A673 (cell line): ENCODE measurements at regions not wholly inside any gene's neighbourhood (a gene's known extent, or its start where the extent isn't known, plus 50 kb on each side); places are given as distances from the start of the nearest gene placed in this dataset.
"Not testable (repeated sequence)": the region's sequence is repeated elsewhere in the genome, so short reads cannot be mapped to it uniquely, and the experiment has no call there.

Experiments used
- BruUV-seq: library from RNA; stranded (reverse); fragments of 400-500 nt; replicated peaks from 2 replicates; lab custom pipeline; 2021; lab: Mats Ljungman, UMichigan
- CTCF ChIA-PET: fragments of 300-600 bp; sonication (Branson Sonifier 250); formaldehyde crosslinking; loops from one replicate; lab custom pipeline; 2022; ENCODE audit warnings: antibody characterized with exemption; lab: Charles Lee
- POLR2A ChIA-PET: fragments of 300-600 bp; sonication (Branson Sonifier 250); formaldehyde crosslinking; loops from one replicate; lab custom pipeline; 2022; ENCODE audit warnings: antibody characterized with exemption; ENCODE audit not compliant: low non-redundant PET; lab: Charles Lee
- DNase-seq: peaks from one replicate; pipeline ENCODE4 v3.0.0-alpha.2; 2015; ENCODE audit warnings: low spot score
- H3K27ac ChIP-seq: fragments of 200-600 bp; sonication (generic); 2 replicates; pipeline ENCODE4 v1.5.1; 2016; ENCODE audit warnings: mixed run types, low read depth, mild to moderate bottlenecking, mixed read lengths, antibody characterized with exemption, low read length; ENCODE audit not compliant: poor library complexity, severe bottlenecking
- H3K27me3 ChIP-seq: fragments of 200-600 bp; sonication (generic); replicated peaks from 2 replicates; pipeline ENCODE4 v1.6.1; 2017; ENCODE audit warnings: mixed run types, low read depth, mild to moderate bottlenecking, mixed read lengths, antibody characterized with exemption, low read length; ENCODE audit not compliant: insufficient read depth, poor library complexity
- H3K36me3 ChIP-seq: fragments of 200-600 bp; sonication (generic); 2 replicates; pipeline ENCODE4 v1.6.1; 2016; ENCODE audit warnings: mixed run types, mild to moderate bottlenecking, mixed read lengths, antibody characterized with exemption, low read length; ENCODE audit not compliant: insufficient read depth, poor library complexity, severe bottlenecking
- H3K4me1 ChIP-seq: fragments of 200-600 bp; sonication (generic); 2 replicates; pipeline ENCODE4 v1.6.1; 2017; ENCODE audit warnings: mixed run types, mild to moderate bottlenecking, mixed read lengths, antibody characterized with exemption, low read length; ENCODE audit not compliant: insufficient read depth, poor library complexity, severe bottlenecking
- H3K4me3 ChIP-seq: fragments of 200-600 bp; sonication (generic); 2 replicates; pipeline ENCODE4 v1.5.1; 2016; ENCODE audit warnings: low read depth, mixed run types, mild to moderate bottlenecking, mixed read lengths, low read length; ENCODE audit not compliant: poor library complexity, severe bottlenecking
- H3K9me3 ChIP-seq: fragments of 200-600 bp; sonication (generic); 2 replicates; pipeline ENCODE4 v1.6.1; 2016; ENCODE audit warnings: mixed run types, low read depth, mild to moderate bottlenecking, mixed read lengths, antibody characterized with exemption, low read length; ENCODE audit not compliant: poor library complexity, severe bottlenecking
- EZH2 ChIP-seq: fragments of 200-600 bp; sonication (generic); IDR thresholded peaks from 2 replicates; pipeline ENCODE4 v1.6.1; 2017; ENCODE audit warnings: borderline replicate concordance, low read depth, mild to moderate bottlenecking, mixed read lengths, antibody characterized with exemption, low read length; ENCODE audit not compliant: poor library complexity, severe bottlenecking
- intact Hi-C: fragments of 100-400 bp; cut with micrococcal nuclease; formaldehyde crosslinking; loops from one replicate; pipeline ENCODE4 v1.10.0; 2022; ENCODE audit not compliant: unreplicated experiment
- TF ChIP-seq, protein P1 (sequence below): fragments of 300-800, 200-600 bp; sonication (generic); conservative IDR thresholded peaks from 2 replicates; pipeline ENCODE4 v1.5.1; 2017; ENCODE audit warnings: low read depth, mild to moderate bottlenecking, antibody characterized with exemption, low read length, moderate library complexity, mixed read lengths

DNA sequence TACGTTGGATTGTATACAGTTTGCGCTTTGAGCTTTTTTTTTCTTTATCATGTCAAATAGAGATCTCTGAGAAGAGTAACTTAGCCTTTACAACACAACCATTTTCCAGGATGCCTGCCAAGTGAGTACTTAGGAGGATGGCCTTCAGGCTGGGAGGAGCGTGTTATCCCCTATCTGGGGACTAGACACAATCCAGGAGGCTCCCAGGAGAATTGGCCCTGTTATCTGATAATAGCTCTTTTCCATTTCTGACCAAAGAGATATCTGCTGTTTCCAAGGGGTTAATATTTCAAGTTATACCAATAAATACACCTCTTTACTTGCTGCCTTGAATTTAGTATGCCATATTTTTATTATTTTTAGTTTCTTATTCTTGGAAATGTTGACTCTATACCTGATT lies 169.5 kb upstream of the SMARCAD1 start:
- Histone ChIP-seq H3K27ac (no peak overlapping the region), H3K9me3 (no peaks in the 10 kb centered on the region), H3K36me3 (no peaks in the 10 kb centered on the region), H3K27me3 (no peaks in the 10 kb centered on the region), H3K4me3 (no peak overlapping the region), H3K4me1 (no peaks in the 10 kb centered on the region)
- TF ChIP-seq, protein P1, sequence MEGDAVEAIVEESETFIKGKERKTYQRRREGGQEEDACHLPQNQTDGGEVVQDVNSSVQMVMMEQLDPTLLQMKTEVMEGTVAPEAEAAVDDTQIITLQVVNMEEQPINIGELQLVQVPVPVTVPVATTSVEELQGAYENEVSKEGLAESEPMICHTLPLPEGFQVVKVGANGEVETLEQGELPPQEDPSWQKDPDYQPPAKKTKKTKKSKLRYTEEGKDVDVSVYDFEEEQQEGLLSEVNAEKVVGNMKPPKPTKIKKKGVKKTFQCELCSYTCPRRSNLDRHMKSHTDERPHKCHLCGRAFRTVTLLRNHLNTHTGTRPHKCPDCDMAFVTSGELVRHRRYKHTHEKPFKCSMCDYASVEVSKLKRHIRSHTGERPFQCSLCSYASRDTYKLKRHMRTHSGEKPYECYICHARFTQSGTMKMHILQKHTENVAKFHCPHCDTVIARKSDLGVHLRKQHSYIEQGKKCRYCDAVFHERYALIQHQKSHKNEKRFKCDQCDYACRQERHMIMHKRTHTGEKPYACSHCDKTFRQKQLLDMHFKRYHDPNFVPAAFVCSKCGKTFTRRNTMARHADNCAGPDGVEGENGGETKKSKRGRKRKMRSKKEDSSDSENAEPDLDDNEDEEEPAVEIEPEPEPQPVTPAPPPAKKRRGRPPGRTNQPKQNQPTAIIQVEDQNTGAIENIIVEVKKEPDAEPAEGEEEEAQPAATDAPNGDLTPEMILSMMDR = no peak
- no peak for TF ChIP-seq EZH2
- peak; percentile 12 for DNase-seq
- ChIA-PET POLR2A (no interaction called here), CTCF (no interaction called here)
- intact Hi-C loops = no loop called here
- BruUV-seq = no TSS peak

DNA sequence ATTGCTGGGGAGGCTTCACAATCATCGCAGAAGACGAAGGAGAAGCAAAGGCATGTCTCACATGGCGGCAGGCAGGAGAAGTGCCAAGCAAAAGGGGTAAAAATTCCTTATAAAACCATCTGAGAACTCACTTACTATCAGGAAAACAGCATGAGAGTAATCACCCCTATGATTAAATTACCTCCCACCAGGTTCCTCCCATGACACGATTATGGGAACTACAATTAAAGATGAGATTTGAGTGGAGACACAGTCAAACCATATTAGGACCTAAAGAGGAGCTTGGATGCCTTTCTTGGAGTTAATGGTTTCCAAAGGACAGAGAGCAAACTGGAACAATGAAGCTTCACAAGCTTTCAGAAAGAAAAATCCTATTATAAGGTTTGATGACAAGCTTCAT lies 168.4 kb upstream of the SMARCAD1 start:
- CTCF ChIA-PET = no interaction called here
- DNase-seq = no peak
- H3K27me3 ChIP-seq = no peaks in the 10 kb centered on the region
- H3K9me3 ChIP-seq = no peaks in the 10 kb centered on the region
- no peaks in the 10 kb centered on the region for H3K4me1 ChIP-seq
- intact Hi-C loops = no loop called here
- POLR2A ChIA-PET = no interaction called here
- TF ChIP-seq, protein P1 = no peak
- TF ChIP-seq EZH2 = no peak
- no TSS peak for BruUV-seq
- H3K4me3 ChIP-seq = no peak overlapping the region
- no peak overlapping the region for H3K27ac ChIP-seq
- H3K36me3 ChIP-seq = no peaks in the 10 kb centered on the region

DNA sequence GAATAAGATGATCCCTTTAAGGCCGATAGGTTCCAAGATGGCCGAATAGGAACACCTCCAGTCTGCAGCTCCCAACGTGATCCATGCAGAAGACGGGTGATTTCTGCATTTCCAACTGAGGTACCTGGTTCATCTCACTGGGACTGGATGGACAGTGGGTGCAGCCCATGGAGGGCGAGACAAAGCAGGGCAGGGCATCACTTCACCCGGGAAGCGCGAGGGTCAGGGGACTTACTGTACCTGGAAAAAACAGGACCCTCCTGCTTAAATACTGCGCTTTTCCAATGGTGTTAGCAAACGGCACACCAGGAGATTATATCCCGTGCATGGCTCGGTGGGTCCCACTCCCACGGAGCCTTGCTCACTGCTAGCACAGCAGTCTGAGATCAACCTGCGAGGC lies 163.2 kb upstream of the SMARCAD1 start:
- intact Hi-C loops, BruUV-seq, H3K27me3 ChIP-seq: not testable (repeated sequence)

DNA sequence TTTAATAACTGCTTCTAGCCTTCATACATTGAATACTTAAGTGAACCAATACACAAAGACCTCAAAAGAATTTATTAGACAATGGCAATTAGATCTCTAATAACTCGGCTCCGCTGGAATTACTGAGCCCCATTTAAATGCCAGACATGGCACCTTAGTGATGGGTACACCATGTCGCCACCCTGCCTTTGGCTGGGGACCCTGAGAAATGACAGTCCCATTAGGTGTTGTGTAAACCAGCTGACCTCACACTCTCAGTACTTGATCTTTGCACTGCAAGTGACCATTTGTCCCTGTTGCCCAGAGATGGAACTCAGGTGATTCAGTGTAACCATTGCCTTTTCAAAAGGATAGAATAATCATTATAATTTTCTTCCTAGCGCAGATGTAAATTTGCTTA lies 144.6 kb upstream of the SMARCAD1 start:
- DNase-seq = no peak
- intact Hi-C loops = no loop called here
- TF ChIP-seq, protein P1 = no peak
- no peak for TF ChIP-seq EZH2
- CTCF ChIA-PET = no interaction called here
- Histone ChIP-seq H3K27me3 (no peaks in the 10 kb centered on the region), H3K27ac (no peak overlapping the region), H3K4me3 (no peak overlapping the region), H3K4me1 (no peaks in the 10 kb centered on the region), H3K9me3 (no peaks in the 10 kb centered on the region), H3K36me3 (no peaks in the 10 kb centered on the region)
- POLR2A ChIA-PET = no interaction called here
- no TSS peak for BruUV-seq

More for the DNA sequence above, 163.2 kb upstream of the SMARCAD1 start:
- POLR2A ChIA-PET, H3K9me3 ChIP-seq, H3K36me3 ChIP-seq, H3K4me1 ChIP-seq, DNase-seq, CTCF ChIA-PET, H3K4me3 ChIP-seq, H3K27ac ChIP-seq: not testable (repeated sequence)
